ENCODE measurements at regions not wholly inside any gene's neighbourhood (a gene's known extent, or its start where the extent isn't known, plus 50 kb on each side); places are given as distances from the start of the nearest gene placed in this dataset.
"Not testable (repeated sequence)": the region's sequence is repeated elsewhere in the genome, so short reads cannot be mapped to it uniquely, and the experiment has no call there.

- TF ChIP-seq CTCF (IDR thresholded peaks at IDR 0.05; ENCODE audit: low read length); EZH2 (IDR thresholded peaks at IDR 0.05; ENCODE audit: borderline replicate concordance, low read length): not testable (repeated sequence)
These were observed 186.6 kb downstream of the ID4 start for GRCh38 chr6:20023549-20024315.

All from OCI-LY1 (cell line).